ENCODE measurements at regions not wholly inside any gene's neighbourhood (a gene's known extent, or its start where the extent isn't known, plus 50 kb on each side); places are given as distances from the start of the nearest gene placed in this dataset.

DNA sequence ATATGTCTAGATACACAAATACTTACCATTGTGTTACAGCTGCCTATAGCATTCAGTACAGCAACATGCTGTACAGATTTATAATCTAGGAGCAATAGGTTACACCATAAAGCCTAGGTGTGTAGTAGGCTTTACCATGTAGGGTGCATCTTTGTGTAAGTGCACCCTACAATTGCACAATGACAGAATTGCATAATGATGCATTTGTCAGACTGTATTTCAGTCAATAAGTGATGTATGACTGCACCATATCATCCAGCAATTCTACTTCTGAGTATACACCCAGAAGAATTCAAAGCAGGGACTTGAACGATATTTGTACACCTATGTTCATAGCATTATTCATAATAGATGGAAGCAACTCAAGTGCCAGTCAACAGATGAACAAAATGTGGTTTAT, 100.4 kb upstream of the SLC44A1 start:
- H3K27ac ChIP-seq (ENCODE audit: low read length), result no peak overlapping the region
- H3K9me2 ChIP-seq (ENCODE audit: insufficient read depth, low read length), result no peaks in the 10 kb centered on the region
- no peaks in the 10 kb centered on the region for H3K9me3 ChIP-seq (ENCODE audit: low read length)
- no peaks in the 10 kb centered on the region for H3F3A ChIP-seq (ENCODE audit: insufficient read depth, low read length, poor library complexity, severe bottlenecking)
- H2AFZ ChIP-seq (ENCODE audit: low read depth, low read length), result no peak overlapping the region
- H3K27me3 ChIP-seq (ENCODE audit: insufficient read depth, low read depth, low read length), result no peaks in the 10 kb centered on the region
- no peak overlapping the region for H3K9ac ChIP-seq (ENCODE audit: low read length)
- no peak overlapping the region for H3K4me3 ChIP-seq (ENCODE audit: low read length)
- H3K4me2 ChIP-seq (ENCODE audit: low read length), result no peak overlapping the region
- no peak for TF ChIP-seq EP300 (conservative IDR thresholded peaks at IDR 0.05; ENCODE audit: poor library complexity, severe bottlenecking)
- no peaks in the 10 kb centered on the region for H3K36me3 ChIP-seq (ENCODE audit: insufficient read depth, low read length)
- H3K79me2 ChIP-seq (replicated peaks; ENCODE audit: insufficient read depth, low read length), result no peaks in the 10 kb centered on the region
- no peaks in the 10 kb centered on the region for H4K20me1 ChIP-seq (ENCODE audit: insufficient read depth)

GRCh38 chr9:105144841-105145240, 99.6 kb upstream of the SLC44A1 start:
- no peak overlapping the region for H3K27ac ChIP-seq (ENCODE audit: low read length)
- TF ChIP-seq RAD21 (conservative IDR thresholded peaks at IDR 0.05) (no peak), SMC3 (conservative IDR thresholded peaks at IDR 0.05; ENCODE audit: poor library complexity) (no peak), EZH2 (IDR thresholded peaks at IDR 0.05; ENCODE audit: borderline replicate concordance, insufficient read depth, low read length, poor library complexity, severe bottlenecking) (no peak), EP300 (conservative IDR thresholded peaks at IDR 0.05; ENCODE audit: poor library complexity, severe bottlenecking) (no peak)

GRCh38 chr9:105146677-105147076, 97.8 kb upstream of the SLC44A1 start:
- H3K4me2 ChIP-seq (ENCODE audit: low read length), result no peak overlapping the region
- no peaks in the 10 kb centered on the region for H3K36me3 ChIP-seq (ENCODE audit: insufficient read depth, low read length)
- H3K9me3 ChIP-seq (ENCODE audit: low read length), result no peaks in the 10 kb centered on the region
- H3K9ac ChIP-seq (ENCODE audit: low read length), result no peak overlapping the region
- TF ChIP-seq RAD21 (conservative IDR thresholded peaks at IDR 0.05) (no peak), SMC3 (conservative IDR thresholded peaks at IDR 0.05; ENCODE audit: poor library complexity) (no peak), CTCF (IDR thresholded peaks at IDR 0.05; ENCODE audit: poor library complexity, severe bottlenecking) (no peak), MXI1 (conservative IDR thresholded peaks at IDR 0.05; ENCODE audit: poor library complexity, severe bottlenecking) (no peak), REST (IDR thresholded peaks at IDR 0.05; ENCODE audit: borderline replicate concordance) (no peak), EZH2 (IDR thresholded peaks at IDR 0.05; ENCODE audit: borderline replicate concordance, insufficient read depth, low read length, poor library complexity, severe bottlenecking) (no peak), TAF1 (IDR thresholded peaks at IDR 0.05; ENCODE audit: low read depth) (no peak), POLR2AphosphoS5 (IDR thresholded peaks at IDR 0.05) (no peak), EP300 (conservative IDR thresholded peaks at IDR 0.05; ENCODE audit: poor library complexity, severe bottlenecking) (no peak)
- H3K79me2 ChIP-seq (replicated peaks; ENCODE audit: insufficient read depth, low read length), result no peaks in the 10 kb centered on the region
- no peaks in the 10 kb centered on the region for H3K27me3 ChIP-seq (ENCODE audit: insufficient read depth, low read depth, low read length)
- H4K20me1 ChIP-seq (ENCODE audit: insufficient read depth), result no peaks in the 10 kb centered on the region
- no peaks in the 10 kb centered on the region for H3F3A ChIP-seq (ENCODE audit: insufficient read depth, low read length, poor library complexity, severe bottlenecking)
- H2AFZ ChIP-seq (ENCODE audit: low read depth, low read length), result no peak overlapping the region
- no peaks in the 10 kb centered on the region for H3K9me2 ChIP-seq (ENCODE audit: insufficient read depth, low read length)
- H3K4me3 ChIP-seq (ENCODE audit: low read length), result no peak overlapping the region
- no peak overlapping the region for H3K27ac ChIP-seq (ENCODE audit: low read length)

More at GRCh38 chr9:105144841-105145240, 99.6 kb upstream of the SLC44A1 start:
- Histone ChIP-seq H3K9me3 (ENCODE audit: low read length) (no peaks in the 10 kb centered on the region), H3K36me3 (ENCODE audit: insufficient read depth, low read length) (no peaks in the 10 kb centered on the region), H3K4me3 (ENCODE audit: low read length) (no peak overlapping the region), H3K79me2 (replicated peaks; ENCODE audit: insufficient read depth, low read length) (no peaks in the 10 kb centered on the region), H2AFZ (ENCODE audit: low read depth, low read length) (no peak overlapping the region), H3K9me2 (ENCODE audit: insufficient read depth, low read length) (no peaks in the 10 kb centered on the region), H4K20me1 (ENCODE audit: insufficient read depth) (no peaks in the 10 kb centered on the region), H3K27me3 (ENCODE audit: insufficient read depth, low read depth, low read length) (no peaks in the 10 kb centered on the region), H3F3A (ENCODE audit: insufficient read depth, low read length, poor library complexity, severe bottlenecking) (no peaks in the 10 kb centered on the region), H3K4me2 (ENCODE audit: low read length) (no peak overlapping the region), H3K9ac (ENCODE audit: low read length) (no peak overlapping the region)
